D341Med (cell line): ENCODE measurements at regions not wholly inside any gene's neighbourhood (a gene's known extent, or its start where the extent isn't known, plus 50 kb on each side); places are given as distances from the start of the nearest gene placed in this dataset.
"Not testable (repeated sequence)": the region's sequence is repeated elsewhere in the genome, so short reads cannot be mapped to it uniquely, and the experiment has no call there.

Experiments used
- DNase-seq: peaks from one replicate; pipeline ENCODE4 v3.0.0; 2012; ENCODE audit warnings: low spot score

- no peak for DNase-seq
Observed at GRCh38 chr14:65972346-65972870, 513.8 kb upstream of the CCDC196 start.

DNA sequence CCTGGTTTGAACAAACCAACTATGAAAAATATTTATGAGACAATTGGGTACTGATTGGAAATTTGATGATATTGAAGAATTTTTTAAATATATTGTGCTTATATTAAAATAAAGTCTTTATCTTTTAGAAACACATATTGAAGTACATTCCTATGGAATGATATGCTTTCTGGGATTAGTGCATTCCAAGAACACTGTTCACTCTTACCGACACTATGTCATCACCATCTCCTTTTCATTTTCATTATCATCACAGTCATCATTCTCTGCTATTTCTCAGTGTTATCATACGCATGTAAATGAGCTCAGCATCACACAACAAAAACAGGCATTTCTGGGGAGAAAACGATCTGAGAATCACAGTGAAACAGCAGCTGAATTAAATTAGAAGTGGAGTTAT is 513.3 kb upstream of the CCDC196 start:
- DNase-seq = no peak

DNA sequence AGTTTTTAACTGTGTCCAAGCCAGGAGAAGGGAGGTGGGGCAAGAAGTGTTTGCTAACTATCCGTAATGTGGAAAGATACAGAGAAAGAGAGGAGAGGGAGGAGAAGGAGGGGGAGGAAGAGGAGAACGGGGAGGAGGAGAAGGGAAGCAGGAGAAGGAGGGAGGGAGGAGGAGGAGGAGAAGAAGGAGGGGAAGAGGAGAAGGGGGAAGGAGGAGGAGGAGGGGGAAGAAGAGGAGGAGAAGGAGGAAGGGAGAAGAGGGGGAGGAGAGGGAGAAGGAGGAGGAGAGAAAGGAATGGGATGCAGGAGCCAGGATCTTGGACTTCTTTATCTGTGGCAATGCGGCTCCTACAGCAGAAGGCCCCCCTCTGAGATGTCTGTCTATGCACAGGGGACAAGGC is 510.3 kb upstream of the CCDC196 start:
- no peak for DNase-seq

DNA sequence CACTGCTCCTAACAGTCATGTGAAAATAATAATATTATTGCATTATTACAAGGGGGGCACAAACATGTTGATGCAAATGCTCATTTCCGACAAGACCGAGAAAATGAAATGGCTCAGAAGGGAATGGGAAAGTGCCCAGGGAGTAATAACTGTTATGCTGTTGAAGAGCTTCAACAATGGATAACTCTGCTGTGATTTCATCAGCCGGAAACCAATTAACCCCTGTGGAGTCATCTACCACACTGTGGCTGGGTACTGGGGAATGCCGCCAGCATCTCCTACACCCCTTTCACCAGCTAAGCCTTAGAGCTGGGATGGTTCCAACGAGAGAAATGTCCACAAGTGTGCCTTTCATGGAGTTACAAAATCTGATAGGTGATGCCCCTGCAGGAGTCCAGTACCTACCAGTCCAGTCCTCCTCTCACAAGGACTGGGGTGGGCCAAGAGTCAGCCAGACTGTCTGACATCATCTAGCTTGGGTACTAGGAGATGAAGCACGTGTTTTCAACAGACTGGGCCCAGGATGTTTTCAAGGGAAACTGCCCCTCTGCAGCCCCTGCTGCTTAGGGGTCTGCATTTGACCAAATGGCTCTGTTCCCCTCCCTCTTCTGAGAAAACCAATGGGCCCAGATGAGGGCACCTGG is 509.3 kb upstream of the CCDC196 start:
- DNase-seq = no peak

- DNase-seq = peak; percentile 63
Observed at GRCh38 chr14:65981192-65981843, 504.9 kb upstream of the CCDC196 start.

DNA sequence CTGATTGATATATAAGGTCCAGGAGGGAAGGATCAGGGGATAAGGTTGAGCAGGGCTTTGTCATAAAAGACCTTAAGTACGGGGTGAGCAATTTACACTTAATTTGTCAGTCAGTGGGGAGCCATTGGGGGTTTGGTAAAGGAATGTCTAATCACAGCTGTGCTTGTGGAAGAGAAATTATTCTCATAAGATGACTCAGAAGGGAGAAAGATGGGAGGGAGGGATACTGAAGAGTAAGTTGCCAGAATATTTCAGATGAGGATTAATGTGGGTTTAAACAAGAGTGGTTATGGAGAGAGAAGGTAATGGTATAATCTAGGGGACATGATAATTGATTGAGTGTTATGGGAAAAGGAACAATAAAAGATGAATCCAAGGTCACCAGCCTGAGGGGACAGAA is 500.1 kb upstream of the CCDC196 start:
- DNase-seq = no peak

GRCh38 chr14:65989981-65990380 is 496.2 kb upstream of the CCDC196 start:
- no peak for DNase-seq

GRCh38 chr14:65991104-65991503 is 495.1 kb upstream of the CCDC196 start:
- DNase-seq = no peak

GRCh38 chr14:65991935-65992334 is 494.2 kb upstream of the CCDC196 start:
- DNase-seq = not testable (repeated sequence)

- DNase-seq = no peak
Observed at GRCh38 chr14:65993103-65993502, 493.1 kb upstream of the CCDC196 start.

DNA sequence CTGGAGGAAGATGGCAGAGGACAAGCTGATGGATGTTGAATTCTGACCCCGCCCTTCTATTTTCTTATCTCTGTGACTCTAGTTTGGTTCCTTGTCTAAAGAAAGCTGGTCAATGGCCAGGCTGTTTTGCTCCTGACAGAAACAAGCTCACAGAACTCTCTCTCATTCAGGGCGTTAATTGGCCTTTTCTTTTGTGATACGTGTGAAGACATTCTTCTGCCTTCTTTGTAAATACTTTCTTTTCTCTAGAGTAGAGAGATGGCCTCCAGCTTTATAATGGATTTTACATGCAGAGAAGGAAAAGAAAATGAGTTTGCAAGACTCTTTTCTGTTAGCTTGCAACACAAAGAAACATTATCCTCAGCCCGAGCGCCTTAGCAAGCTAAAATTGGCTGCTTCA is 492.2 kb upstream of the CCDC196 start:
- no peak for DNase-seq

DNA sequence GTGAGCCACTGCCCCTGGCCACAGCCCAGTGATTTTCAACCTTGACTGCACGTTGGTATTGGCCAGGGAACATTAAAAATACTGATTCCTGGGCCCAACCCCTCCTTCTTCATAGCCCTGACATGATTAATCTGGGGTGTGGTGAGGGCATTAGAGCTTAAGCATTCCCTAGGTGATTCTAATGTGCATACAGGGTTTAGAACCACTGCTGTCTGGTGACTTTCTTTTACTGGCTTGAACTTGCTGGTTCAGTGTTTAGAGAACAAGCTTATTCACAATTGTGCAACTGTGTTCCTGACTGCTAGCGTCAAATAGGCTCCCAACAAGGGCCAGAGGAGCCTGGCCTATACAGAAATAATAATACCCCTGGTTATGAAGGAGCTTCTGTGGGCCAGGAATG is 488.8 kb upstream of the CCDC196 start:
- DNase-seq = no peak

DNA sequence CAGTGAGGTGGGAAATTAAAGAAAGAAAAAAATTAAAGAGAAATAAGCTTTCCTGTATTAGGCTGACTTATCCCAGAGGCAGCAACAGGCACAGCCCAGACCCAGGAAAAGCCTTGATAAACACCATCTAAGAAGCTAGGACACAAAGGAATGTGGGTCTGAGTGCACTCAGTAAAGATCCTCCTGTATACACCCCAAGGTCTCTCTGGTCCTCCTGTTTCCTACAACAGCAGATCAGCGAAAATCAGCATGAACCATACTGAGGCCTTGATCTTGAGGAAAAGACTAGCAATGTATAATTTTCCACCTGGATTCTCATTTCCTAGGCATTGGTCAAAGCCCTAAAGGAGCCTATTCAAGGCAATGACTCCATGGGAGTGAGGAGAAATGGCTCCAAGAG is 486.3 kb upstream of the CCDC196 start:
- DNase-seq = no peak

DNA sequence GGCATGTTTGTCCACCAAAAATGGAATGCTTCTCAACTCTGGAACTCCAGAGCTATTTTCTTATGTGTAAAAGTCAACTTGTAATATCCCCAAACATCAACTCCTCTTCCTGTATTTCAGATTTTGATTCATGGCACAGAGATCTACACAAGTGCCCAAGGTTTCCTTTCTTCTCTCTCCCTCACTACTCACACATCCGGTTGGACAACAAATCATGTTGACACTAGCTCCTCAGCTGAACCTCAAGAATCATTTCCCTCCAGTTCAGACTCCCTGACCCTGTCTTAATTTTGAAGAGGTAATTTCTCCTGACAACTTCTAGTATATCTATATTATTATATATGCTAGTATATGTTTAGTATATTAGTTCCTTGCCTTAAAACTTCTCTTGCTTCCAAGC is 485.4 kb upstream of the CCDC196 start:
- no peak for DNase-seq

DNA sequence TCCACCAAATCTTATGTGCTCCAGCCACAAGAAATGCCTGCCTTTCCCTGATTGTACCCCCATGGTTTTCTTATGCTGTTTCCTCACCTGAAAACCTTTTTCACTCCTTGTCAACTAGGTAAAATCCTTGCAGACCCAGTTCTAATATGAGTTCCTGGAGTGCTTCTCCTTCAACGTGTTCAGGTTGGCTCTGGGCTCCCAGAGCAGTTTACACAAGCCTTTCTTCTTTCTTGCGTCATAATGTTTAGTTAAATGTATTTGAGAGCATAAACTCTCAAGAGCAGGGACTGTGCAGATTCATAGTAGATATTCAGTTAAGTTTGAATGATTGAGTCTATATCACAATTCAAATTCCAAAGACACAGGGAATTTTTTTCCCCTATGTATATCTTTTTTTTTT is 484.8 kb upstream of the CCDC196 start:
- DNase-seq = no peak

GRCh38 chr14:66003082-66003730 is 483.0 kb upstream of the CCDC196 start:
- DNase-seq = no peak

DNA sequence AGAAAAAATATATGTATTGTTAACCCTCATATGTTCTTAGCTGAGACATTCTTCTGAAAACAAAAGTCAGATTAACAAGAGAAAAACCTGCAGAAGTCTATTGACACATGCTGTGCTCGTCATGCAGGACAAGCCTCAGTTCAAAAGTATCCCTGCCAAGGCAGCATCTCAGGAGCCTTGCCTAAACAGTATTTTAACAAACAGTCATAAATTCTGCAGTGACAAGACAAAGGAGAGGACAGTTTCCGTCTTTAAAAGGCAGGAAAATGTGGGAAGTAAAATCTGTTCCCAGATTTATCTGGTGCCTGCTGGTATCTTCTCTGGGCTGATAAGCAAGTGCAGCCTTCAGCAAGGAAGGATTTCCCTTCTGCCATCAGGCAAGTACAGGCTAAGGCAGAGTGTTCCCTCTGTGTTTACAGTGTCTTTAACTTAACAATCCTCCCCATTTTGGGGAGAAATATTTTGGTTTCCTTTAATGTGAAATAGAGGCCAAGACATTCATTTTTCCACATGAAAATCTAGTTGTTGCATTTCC is 480.2 kb upstream of the CCDC196 start:
- DNase-seq = no peak

GRCh38 chr14:66008631-66009030 is 477.5 kb upstream of the CCDC196 start:
- DNase-seq = no peak

GRCh38 chr14:66009089-66009488 is 477.1 kb upstream of the CCDC196 start:
- DNase-seq = no peak

- no peak for DNase-seq
Observed at GRCh38 chr14:66010695-66011094, 475.5 kb upstream of the CCDC196 start.

- DNase-seq = no peak
Observed at GRCh38 chr14:66011855-66012254, 474.3 kb upstream of the CCDC196 start.

DNA sequence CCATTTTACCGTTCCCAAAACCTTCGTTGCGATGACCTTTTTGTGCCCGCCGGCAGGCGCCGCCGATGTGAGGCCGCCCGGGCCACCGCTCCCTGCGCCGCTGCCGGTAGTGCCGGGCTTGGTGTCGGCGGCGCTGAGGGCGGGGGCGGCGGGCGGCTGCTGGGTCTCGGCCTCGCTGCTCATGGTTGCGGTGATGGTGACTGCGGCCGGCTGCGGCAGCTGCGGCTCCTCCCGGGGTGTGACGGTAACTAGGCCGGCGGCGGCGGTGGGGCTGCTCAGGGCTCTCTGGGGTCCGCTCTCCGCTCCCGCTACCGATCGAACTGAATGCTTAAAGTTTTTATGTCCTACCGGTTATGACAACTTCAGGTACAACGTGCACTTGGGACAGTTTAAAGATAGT is 472.6 kb upstream of the CCDC196 start:
- DNase-seq = not testable (repeated sequence)
